GM19238 (cell line): ENCODE measurements at regions not wholly inside any gene's neighbourhood (a gene's known extent, or its start where the extent isn't known, plus 50 kb on each side); places are given as distances from the start of the nearest gene placed in this dataset.

Experiments
- DNase-seq: peaks from one replicate; pipeline ENCODE4 v3.0.0; 2011; ENCODE audit warnings: low spot score; ENCODE audit not compliant: insufficient read length

DNA sequence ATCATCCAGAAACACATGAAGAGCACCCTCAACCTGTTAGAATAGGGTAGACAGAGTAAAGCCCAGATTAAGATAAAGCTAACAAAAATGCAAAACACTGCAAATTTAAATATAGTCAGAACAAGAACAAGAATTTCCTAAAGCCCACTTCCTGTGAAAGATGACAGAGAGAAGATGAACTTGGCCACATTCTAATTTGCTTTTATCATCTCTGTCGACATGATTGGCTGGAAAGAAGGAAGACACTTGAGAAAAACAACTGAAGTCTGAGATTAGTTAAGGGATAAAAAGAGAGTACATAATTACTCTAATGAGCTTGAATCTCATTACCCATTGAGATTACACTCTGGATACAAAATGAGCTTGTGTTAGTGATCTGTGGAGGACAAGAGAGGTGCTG lies 537.6 kb downstream of the KLF5 start:
- no peak for DNase-seq

GRCh38 chr13:73593199-73593765 lies 534.5 kb downstream of the KLF5 start:
- DNase-seq = no peak

DNA sequence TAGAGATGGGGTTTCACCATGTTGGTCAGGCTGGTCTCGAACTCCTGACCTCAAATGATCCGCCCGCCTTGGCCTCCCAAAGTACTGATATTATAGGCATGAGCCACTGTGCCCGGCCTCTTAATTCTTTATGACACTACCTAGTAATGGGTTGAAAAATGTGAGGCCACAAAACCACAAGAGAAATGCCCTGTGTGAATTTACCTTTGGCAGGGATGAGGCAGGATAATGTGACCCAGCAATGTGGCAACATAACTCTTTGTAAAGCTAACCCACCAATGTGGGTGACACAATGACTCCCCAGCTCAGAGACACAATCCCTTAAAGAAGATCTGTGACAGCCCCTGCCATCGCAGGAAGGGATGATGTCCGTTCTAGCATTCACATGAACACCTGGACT lies 533.1 kb downstream of the KLF5 start:
- DNase-seq = no peak

DNA sequence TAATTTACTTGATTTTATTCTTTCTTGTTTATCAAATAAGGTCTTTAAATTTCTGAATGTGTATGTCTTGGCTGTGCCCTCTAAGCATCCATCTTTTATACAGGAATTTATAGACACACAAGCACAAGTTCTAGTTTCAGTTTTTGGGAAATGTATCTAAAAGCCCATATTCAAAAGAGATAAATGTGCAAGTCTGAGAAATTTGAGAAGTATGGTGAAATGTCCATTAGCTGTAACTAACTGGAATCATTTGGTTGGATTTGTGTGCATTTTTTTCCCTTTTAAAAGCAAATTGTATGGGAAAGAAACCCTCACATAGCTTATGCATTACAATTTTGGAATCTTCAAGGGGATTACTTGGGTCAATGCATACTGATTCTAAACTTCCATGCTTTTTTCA lies 532.0 kb downstream of the KLF5 start:
- DNase-seq = no peak

GRCh38 chr13:73585236-73585635 lies 526.4 kb downstream of the KLF5 start:
- no peak for DNase-seq

GRCh38 chr13:73583331-73583730 lies 524.5 kb downstream of the KLF5 start:
- no peak for DNase-seq

DNA sequence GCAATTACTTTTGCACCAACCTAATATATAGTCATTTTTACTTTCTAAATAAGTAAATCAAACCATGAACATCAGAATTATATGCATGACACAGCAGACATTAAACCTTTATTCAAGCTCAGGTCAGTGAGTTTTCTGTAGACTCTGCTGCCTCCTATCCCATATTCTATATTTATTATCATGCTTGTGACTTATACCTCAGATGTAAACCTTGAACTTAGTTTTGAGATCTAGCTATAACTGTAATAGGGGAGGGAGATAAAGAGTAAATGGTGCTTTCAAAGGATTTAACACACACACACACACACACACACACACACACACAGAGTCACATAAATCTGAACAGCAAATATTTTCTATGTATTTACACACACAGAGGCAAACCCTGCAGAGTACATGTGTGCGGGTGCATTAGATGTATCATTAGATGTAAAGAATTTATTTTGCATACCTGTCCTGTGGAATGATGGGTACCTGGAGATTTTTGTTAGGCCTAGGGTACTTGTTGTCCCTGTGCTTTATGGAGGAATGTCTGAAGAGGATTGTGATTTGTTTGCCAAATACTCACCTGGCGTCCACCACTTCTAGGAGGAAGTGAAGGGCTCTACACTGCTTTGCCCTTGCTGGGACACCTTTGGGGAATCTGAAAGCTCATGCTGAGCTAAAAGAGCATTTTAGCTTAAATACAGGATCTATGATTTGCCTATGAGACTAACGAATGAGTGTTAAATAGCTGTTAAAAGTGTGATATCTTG lies 521.9 kb downstream of the KLF5 start:
- DNase-seq = no peak

- DNase-seq = no peak
These were observed 520.9 kb downstream of the KLF5 start for GRCh38 chr13:73579574-73580274.

- no peak for DNase-seq
These were observed 519.6 kb downstream of the KLF5 start for GRCh38 chr13:73578251-73578875.

DNA sequence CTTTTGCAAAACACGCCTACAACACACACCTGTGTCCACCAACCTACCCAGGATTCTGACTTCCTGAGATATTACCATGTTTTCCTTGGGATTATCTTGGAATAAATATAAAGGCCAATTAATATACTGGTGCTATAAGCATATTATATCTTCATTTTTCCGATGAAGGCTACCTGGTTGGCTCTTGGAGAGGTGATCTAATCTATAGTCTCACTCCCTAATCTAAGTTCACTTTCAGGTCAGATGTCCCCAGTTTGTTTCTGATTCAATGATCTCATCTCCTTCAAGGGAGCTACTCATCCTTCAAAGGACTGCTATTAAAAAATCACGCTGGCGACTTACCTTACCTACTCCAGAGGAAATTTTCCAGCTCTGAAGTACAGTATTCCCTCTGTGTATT lies 517.5 kb downstream of the KLF5 start:
- DNase-seq = no peak

GRCh38 chr13:73572824-73573223 lies 514.0 kb downstream of the KLF5 start:
- no peak for DNase-seq

GRCh38 chr13:73571376-73571775 lies 512.6 kb downstream of the KLF5 start:
- DNase-seq = no peak

- DNase-seq = no peak
These were observed 498.1 kb downstream of the KLF5 start for GRCh38 chr13:73556902-73557301.

DNA sequence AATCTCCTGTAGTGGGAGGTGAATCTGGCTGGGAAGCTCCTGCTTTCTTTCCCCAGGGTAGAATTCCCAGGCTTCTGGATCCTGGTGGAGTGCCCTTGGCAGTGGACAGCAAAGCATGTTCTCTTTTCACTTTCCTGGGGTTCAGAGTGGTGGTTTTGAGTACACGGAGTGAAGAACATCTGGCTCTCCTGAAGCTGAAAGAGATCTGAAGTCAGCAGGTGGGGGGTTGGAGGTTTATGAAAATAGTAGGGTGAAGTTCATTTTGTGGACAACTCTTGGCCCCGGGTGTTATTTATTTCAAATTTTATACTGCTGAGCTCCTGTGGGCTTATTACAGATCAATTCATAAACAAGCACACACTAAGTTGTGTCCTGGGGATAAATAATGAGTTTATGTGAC lies 497.3 kb downstream of the KLF5 start:
- no peak for DNase-seq

DNA sequence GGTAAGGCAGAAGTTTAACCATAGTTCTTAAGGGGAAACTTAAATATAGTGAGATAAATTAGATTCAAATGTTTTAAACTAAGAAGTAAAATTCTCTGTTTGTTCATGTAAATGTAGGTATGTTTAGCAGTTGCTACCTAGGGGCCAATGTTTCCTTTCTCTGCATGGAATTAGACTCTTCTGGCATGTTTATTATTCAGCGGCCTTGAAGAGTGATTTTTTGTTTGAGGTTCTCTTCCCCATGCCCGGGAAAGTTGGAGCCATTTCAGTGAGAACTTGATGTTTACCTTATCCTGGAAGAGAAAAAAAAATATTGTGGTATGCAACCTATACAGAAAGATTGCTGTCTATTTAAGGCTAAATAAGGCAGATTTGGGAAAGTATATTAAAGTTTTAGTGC lies 492.9 kb downstream of the KLF5 start:
- DNase-seq = no peak

GRCh38 chr13:73549717-73550116 lies 490.9 kb downstream of the KLF5 start:
- DNase-seq = no peak

- no peak for DNase-seq
These were observed 489.6 kb downstream of the KLF5 start for GRCh38 chr13:73548449-73548848.

DNA sequence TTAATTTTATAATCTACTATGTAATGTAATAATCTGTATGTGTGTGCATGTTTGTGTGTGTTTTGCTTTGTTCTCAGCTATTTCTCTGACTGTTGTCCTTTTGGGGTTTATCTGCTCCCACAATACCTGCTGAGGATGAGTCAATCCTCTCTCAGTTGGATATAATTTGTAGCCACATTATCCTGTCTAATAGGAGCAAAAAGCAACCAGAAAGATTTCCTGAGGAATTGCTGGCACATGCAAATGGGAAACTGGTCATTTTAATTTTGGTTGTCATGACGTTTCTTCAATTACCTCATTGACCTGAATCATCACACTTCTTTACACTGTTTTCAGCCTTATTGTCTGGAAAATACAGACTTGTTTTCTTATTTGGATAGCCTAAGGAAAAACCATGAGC lies 488.4 kb downstream of the KLF5 start:
- no peak for DNase-seq

- no peak for DNase-seq
These were observed 485.4 kb downstream of the KLF5 start for GRCh38 chr13:73544175-73544574.

- no peak for DNase-seq
These were observed 483.6 kb downstream of the KLF5 start for GRCh38 chr13:73542446-73542845.

- no peak for DNase-seq
These were observed 478.1 kb downstream of the KLF5 start for GRCh38 chr13:73536865-73537264.

DNA sequence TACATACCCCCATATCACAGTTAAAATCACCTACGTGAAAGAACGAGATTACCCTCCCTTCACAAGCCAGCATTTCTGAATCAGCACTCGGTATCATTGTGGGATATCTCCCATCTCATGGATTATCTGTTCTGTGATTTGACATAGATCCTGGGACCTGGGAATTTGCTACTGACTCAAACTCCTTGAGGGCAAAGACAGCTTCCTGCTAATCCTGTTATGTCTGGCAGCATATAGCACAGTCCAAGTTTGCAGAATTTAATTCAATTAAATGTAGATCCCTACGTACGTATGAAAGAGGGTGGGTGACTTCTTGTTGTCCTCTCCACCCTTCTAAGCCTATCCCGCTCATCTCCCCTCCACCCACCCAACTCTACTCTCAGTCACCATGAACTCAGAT lies 476.5 kb downstream of the KLF5 start:
- DNase-seq = no peak
